PC-9 (cell line): ENCODE measurements at regions not wholly inside any gene's neighbourhood (a gene's known extent, or its start where the extent isn't known, plus 50 kb on each side); places are given as distances from the start of the nearest gene placed in this dataset.

Source experiments
- BruUV-seq: library from RNA; stranded (reverse); fragments of 400-500 nt; replicated peaks from 2 replicates; lab custom pipeline; 2021; lab: Mats Ljungman, UMichigan
- CTCF ChIA-PET: fragments of 300-600 bp; sonication (Branson Sonifier 250); formaldehyde crosslinking; loops from one replicate; lab custom pipeline; 2022; ENCODE audit warnings: antibody characterized with exemption; lab: Charles Lee
- POLR2A ChIA-PET: fragments of 300-600 bp; sonication (Branson Sonifier 250); formaldehyde crosslinking; loops from one replicate; lab custom pipeline; 2022; ENCODE audit warnings: antibody characterized with exemption; ENCODE audit not compliant: unreplicated experiment; lab: Charles Lee
- DNase-seq, 2 experiments: peaks; one replicate each; pipeline versions ENCODE4 v3.0.0 to v3.0.0-alpha.2; 2015 to 2022; ENCODE audit warnings: mixed read lengths in 1 of 2
- H2AFZ ChIP-seq: fragments of 200-600 bp; sonication (generic); 2 replicates; pipeline ENCODE4 v1.8.1; 2017; ENCODE audit warnings: antibody characterized with exemption
- H3F3A ChIP-seq: fragments of 200-600 bp; sonication (generic); 2 replicates; pipeline ENCODE4 v1.8.1; 2017; ENCODE audit warnings: antibody characterized with exemption, mild to moderate bottlenecking, low read depth; ENCODE audit not compliant: insufficient read depth
- H3K27ac ChIP-seq: fragments of 200-600 bp; sonication (generic); 2 replicates; pipeline ENCODE4 v1.6.1; 2016; ENCODE audit warnings: mixed run types
- H3K27me3 ChIP-seq: fragments of 200-600 bp; sonication (generic); 2 replicates; pipeline ENCODE4 v1.6.1; 2016; ENCODE audit warnings: low read depth, mixed run types; ENCODE audit not compliant: insufficient read depth
- H3K36me3 ChIP-seq: fragments of 200-600 bp; sonication (generic); 2 replicates; pipeline ENCODE4 v1.6.1; 2016; ENCODE audit warnings: low read depth, mixed run types
- H3K4me1 ChIP-seq: fragments of 200-600 bp; sonication (generic); replicated peaks from 2 replicates; pipeline ENCODE4 v1.6.1; 2016; ENCODE audit warnings: mixed run types; ENCODE audit not compliant: insufficient read depth
- H3K4me2 ChIP-seq: fragments of 200-600 bp; sonication (generic); 2 replicates; pipeline ENCODE4 v1.6.1; 2017; ENCODE audit warnings: mixed run types
- H3K4me3 ChIP-seq: fragments of 200-600 bp; sonication (generic); 2 replicates; pipeline ENCODE4 v1.6.1; 2016; ENCODE audit warnings: mixed run types
- H3K79me2 ChIP-seq: fragments of 200-600 bp; sonication (generic); 2 replicates; pipeline ENCODE4 v1.6.1; 2017; ENCODE audit warnings: low read depth, mixed run types
- H3K9me2 ChIP-seq: fragments of 200-600 bp; sonication (generic); 2 replicates; pipeline ENCODE4 v1.8.1; 2017; ENCODE audit warnings: mild to moderate bottlenecking; ENCODE audit not compliant: insufficient read depth
- H3K9me3 ChIP-seq: fragments of 200-600 bp; sonication (generic); 2 replicates; pipeline ENCODE4 v1.8.1; 2016; ENCODE audit warnings: low read depth; ENCODE audit not compliant: insufficient read depth
- H4K20me1 ChIP-seq: fragments of 200-600 bp; sonication (generic); 2 replicates; pipeline ENCODE4 v1.8.1; 2017; ENCODE audit not compliant: insufficient read depth
- CTCF ChIP-seq: fragments of 200-600 bp; sonication (generic); conservative IDR thresholded peaks from 2 replicates; pipeline ENCODE4 v1.6.1; 2017; ENCODE audit warnings: mixed run types, antibody characterized with exemption, mild to moderate bottlenecking, moderate library complexity
- EZH2 ChIP-seq: fragments of 200-600 bp; sonication (generic); IDR thresholded peaks from 2 replicates; pipeline ENCODE4 v1.8.0; 2017; ENCODE audit warnings: antibody characterized with exemption, low read depth
- intact Hi-C: fragments of 100-400 bp; cut with micrococcal nuclease; formaldehyde crosslinking; loops from one replicate; pipeline ENCODE4 v1.10.0; 2022; ENCODE audit not compliant: unreplicated experiment

GRCh38 chr12:46486588-46486987 is 114.0 kb upstream of the SLC38A2 start:
- BruUV-seq: no TSS peak
- intact Hi-C loops: no loop called here
- ChIA-PET CTCF (no interaction called here), POLR2A (no interaction called here)
- Histone ChIP-seq H3K27me3 (no peaks in the 10 kb centered on the region), H3K27ac (no peak overlapping the region), H3K9me2 (no peaks in the 10 kb centered on the region), H3K4me1 (peaks cover 22% of the 10 kb centered on the region), H3K9me3 (peaks cover 5% of the 10 kb centered on the region; the same call in 1 of the 2 replicates), H3K4me2 (no peak overlapping the region), H3K36me3 (no peaks in the 10 kb centered on the region), H3K79me2 (no peaks in the 10 kb centered on the region), H2AFZ (no peak overlapping the region), H3K4me3 (no peak overlapping the region), H4K20me1 (no peaks in the 10 kb centered on the region), H3F3A (peaks cover 1% of the 10 kb centered on the region; the same call in 1 of the 2 replicates)
- no peak for TF ChIP-seq CTCF
- TF ChIP-seq EZH2: no peak
- DNase-seq: no peak

GRCh38 chr12:46485853-46486252 is 113.3 kb upstream of the SLC38A2 start:
- no peaks in the 10 kb centered on the region for H3K36me3 ChIP-seq
- peaks cover 15% of the 10 kb centered on the region for H3K4me1 ChIP-seq
- no peak overlapping the region for H3K4me2 ChIP-seq
- no peak for TF ChIP-seq CTCF
- TF ChIP-seq EZH2: no peak
- no peak for DNase-seq
- POLR2A ChIA-PET: no interaction called here
- H3K9me3 ChIP-seq: peaks cover 5% of the 10 kb centered on the region; the same call in 1 of the 2 replicates
- no peak overlapping the region for H3K4me3 ChIP-seq
- intact Hi-C loops: no loop called here
- no peaks in the 10 kb centered on the region for H3K9me2 ChIP-seq
- CTCF ChIA-PET: no interaction called here
- H3F3A ChIP-seq: no peaks in the 10 kb centered on the region
- H3K27ac ChIP-seq: no peak overlapping the region
- no peaks in the 10 kb centered on the region for H3K79me2 ChIP-seq
- H4K20me1 ChIP-seq: no peaks in the 10 kb centered on the region
- H2AFZ ChIP-seq: no peak overlapping the region
- no peaks in the 10 kb centered on the region for H3K27me3 ChIP-seq
- no TSS peak for BruUV-seq

GRCh38 chr12:46484396-46485061 is 112.0 kb upstream of the SLC38A2 start:
- Histone ChIP-seq H3K4me3 (no peak overlapping the region), H3K9me3 (peaks cover 5% of the 10 kb centered on the region; the same call in 1 of the 2 replicates), H3F3A (no peaks in the 10 kb centered on the region), H4K20me1 (no peaks in the 10 kb centered on the region), H3K9me2 (no peaks in the 10 kb centered on the region), H2AFZ (no peak overlapping the region), H3K27ac (no peak overlapping the region), H3K4me2 (0 out of 2 replicates have a peak overlapping the region, but pooled peaks have one; percentile 18), H3K4me1 (peaks cover 15% of the 10 kb centered on the region), H3K27me3 (no peaks in the 10 kb centered on the region), H3K79me2 (no peaks in the 10 kb centered on the region), H3K36me3 (0 out of 2 replicates have a peak, but pooled peaks cover 3% of the 10 kb centered on the region)
- ChIA-PET POLR2A (interaction anchor here (0.7 kb wide), 2 partner anchors 318 to 495 kb away, joined by 4 to 5 read pairs; no protein-coding TSS in a partner anchor), CTCF (no interaction called here)
- intact Hi-C loops: no loop called here
- no peak for DNase-seq
- no peak for TF ChIP-seq CTCF
- no peak for TF ChIP-seq EZH2
- no TSS peak for BruUV-seq
